ENCODE measurements at regions not wholly inside any gene's neighbourhood (a gene's known extent, or its start where the extent isn't known, plus 50 kb on each side); places are given as distances from the start of the nearest gene placed in this dataset.

- DNase-seq (ENCODE audit: low read depth, low spot score), result no peak
- H3K4me3 ChIP-seq (ENCODE audit: low read length), result no peak overlapping the region
Measured at GRCh38 chr2:82169379-82169778, 1864.8 kb upstream of the LRRTM1 start.

- no peak overlapping the region for H3K4me3 ChIP-seq (ENCODE audit: low read length)
- no peak for DNase-seq (ENCODE audit: low read depth, low spot score)
Measured at GRCh38 chr2:82165377-82165776, 1860.8 kb upstream of the LRRTM1 start.

- no peak overlapping the region for H3K4me3 ChIP-seq (ENCODE audit: low read length)
- no peak for DNase-seq (ENCODE audit: low read depth, low spot score)
Measured at GRCh38 chr2:82158150-82158549, 1853.6 kb upstream of the LRRTM1 start.

- DNase-seq (ENCODE audit: low read depth, low spot score), result no peak
- H3K4me3 ChIP-seq (ENCODE audit: low read length), result no peak overlapping the region
Measured at GRCh38 chr2:82155469-82155868, 1850.9 kb upstream of the LRRTM1 start.

GRCh38 chr2:82143343-82143742, 1838.8 kb upstream of the LRRTM1 start:
- no peak overlapping the region for H3K4me3 ChIP-seq (ENCODE audit: low read length)
- DNase-seq (ENCODE audit: low read depth, low spot score), result no peak

GRCh38 chr2:82139979-82140611, 1835.5 kb upstream of the LRRTM1 start:
- no peak overlapping the region for H3K4me3 ChIP-seq (ENCODE audit: low read length)
- DNase-seq (ENCODE audit: low read depth, low spot score), result no peak

- DNase-seq (ENCODE audit: low read depth, low spot score), result no peak
- H3K4me3 ChIP-seq (ENCODE audit: low read length), result no peak overlapping the region
Measured at GRCh38 chr2:82137441-82137840, 1832.9 kb upstream of the LRRTM1 start.

- no peak for DNase-seq (ENCODE audit: low read depth, low spot score)
- H3K4me3 ChIP-seq (ENCODE audit: low read length), result no peak overlapping the region
Measured at GRCh38 chr2:82128051-82128450, 1823.5 kb upstream of the LRRTM1 start.

GRCh38 chr2:82124629-82125028, 1820.1 kb upstream of the LRRTM1 start:
- no peak for DNase-seq (ENCODE audit: low read depth, low spot score)
- H3K4me3 ChIP-seq (ENCODE audit: low read length), result no peak overlapping the region

- H3K4me3 ChIP-seq (ENCODE audit: low read length), result no peak overlapping the region
- no peak for DNase-seq (ENCODE audit: low read depth, low spot score)
Measured at GRCh38 chr2:82120654-82121053, 1816.1 kb upstream of the LRRTM1 start.

- no peak for DNase-seq (ENCODE audit: low read depth, low spot score)
Measured at GRCh38 chr2:82120115-82120514, 1815.6 kb upstream of the LRRTM1 start.

GRCh38 chr2:82109418-82109817, 1804.9 kb upstream of the LRRTM1 start:
- no peak for DNase-seq (ENCODE audit: low read depth, low spot score)

More at GRCh38 chr2:82120115-82120514, 1815.6 kb upstream of the LRRTM1 start:
- no peak overlapping the region for H3K4me3 ChIP-seq (ENCODE audit: low read length)

GRCh38 chr2:82098617-82099016, 1794.1 kb upstream of the LRRTM1 start:
- H3K4me3 ChIP-seq (ENCODE audit: low read length), result no peak overlapping the region
- no peak for DNase-seq (ENCODE audit: low read depth, low spot score)

More at GRCh38 chr2:82109418-82109817, 1804.9 kb upstream of the LRRTM1 start:
- no peak overlapping the region for H3K4me3 ChIP-seq (ENCODE audit: low read length)

GRCh38 chr2:82089518-82089917, 1785.0 kb upstream of the LRRTM1 start:
- DNase-seq (ENCODE audit: low read depth, low spot score), result no peak
- H3K4me3 ChIP-seq (ENCODE audit: low read length), result no peak overlapping the region

GRCh38 chr2:82084679-82085392, 1780.3 kb upstream of the LRRTM1 start:
- H3K4me3 ChIP-seq (ENCODE audit: low read length), result no peak overlapping the region
- no peak for DNase-seq (ENCODE audit: low read depth, low spot score)

GRCh38 chr2:82075875-82076274, 1771.3 kb upstream of the LRRTM1 start:
- DNase-seq (ENCODE audit: low read depth, low spot score), result no peak
- no peak overlapping the region for H3K4me3 ChIP-seq (ENCODE audit: low read length)

- H3K4me3 ChIP-seq (ENCODE audit: low read length), result no peak overlapping the region
- no peak for DNase-seq (ENCODE audit: low read depth, low spot score)
Measured at GRCh38 chr2:82062463-82062862, 1757.9 kb upstream of the LRRTM1 start.

- DNase-seq (ENCODE audit: low read depth, low spot score), result no peak
- H3K4me3 ChIP-seq (ENCODE audit: low read length), result no peak overlapping the region
Measured at GRCh38 chr2:82055846-82056245, 1751.3 kb upstream of the LRRTM1 start.

- DNase-seq (ENCODE audit: low read depth, low spot score), result no peak
- no peak overlapping the region for H3K4me3 ChIP-seq (ENCODE audit: low read length)
Measured at GRCh38 chr2:82043867-82044266, 1739.3 kb upstream of the LRRTM1 start.

GRCh38 chr2:82027921-82028615, 1723.5 kb upstream of the LRRTM1 start:
- DNase-seq (ENCODE audit: low read depth, low spot score), result no peak
- no peak overlapping the region for H3K4me3 ChIP-seq (ENCODE audit: low read length)
